Spleen (tissue), 7 donors: ENCODE measurements at regions not wholly inside any gene's neighbourhood (a gene's known extent, or its start where the extent isn't known, plus 50 kb on each side); places are given as distances from the start of the nearest gene placed in this dataset.

Source experiments
- CTCF ChIP-seq, 11 experiments: fragments of 200-600 bp in 7 of 11; fragments of 450-650 bp in 4 of 11; sonication (generic) in 4 of 11; IDR thresholded peaks in 8 of 11; conservative IDR thresholded peaks in 3 of 11; 1 replicate in 7 of 11; 2 replicates in 4 of 11; pipeline versions ENCODE4 v1.4.0 to v1.8.0; 2016 to 2021; ENCODE audit warnings: antibody characterized with exemption in 11 of 11, inconsistent platforms in 4 of 11, mild to moderate bottlenecking in 1 of 11
- POLR2A ChIP-seq, 3 donors: fragments of 450-650 bp; IDR thresholded peaks; one replicate each; pipeline ENCODE4 v1.5.1; 2017; ENCODE audit warnings: antibody characterized with exemption in 3 of 3, mild to moderate bottlenecking in 1 of 3
- donor health status: DM: no; HTN: no; CAD: no; lungs with moderate emphysema.
- donor health status: DM: no; HTN: no; CAD: no.
- donor health status: DM: no; HTN: no; CAD: no.

GRCh38 chr2:136389809-136390208 is 271.9 kb upstream of the CXCR4 start:
- TF ChIP-seq CTCF (IDR thresholded peaks at IDR 0.05 in 8 of 11, conservative IDR thresholded peaks at IDR 0.05 in 3 of 11) (no peak), POLR2A (IDR thresholded peaks at IDR 0.05) (no peak)
